Vagina (tissue), 2 donors: ENCODE measurements at regions not wholly inside any gene's neighbourhood (a gene's known extent, or its start where the extent isn't known, plus 50 kb on each side); places are given as distances from the start of the nearest gene placed in this dataset.

Experiments used
- DNase-seq, 2 donors: peaks; one replicate each; pipeline ENCODE4 v3.0.0-alpha.2; 2017; ENCODE audit errors: extremely low spot score in 2 of 2
- H3K27ac ChIP-seq: fragments of 200-600 bp; sonication (generic); one replicate; pipeline ENCODE4 v1.5.1; 2019
- H3K27me3 ChIP-seq: fragments of 200-600 bp; sonication (generic); one replicate; pipeline ENCODE4 v1.5.1; 2019
- H3K36me3 ChIP-seq, 2 donors: fragments of 200-600 bp; sonication (generic); one replicate each; pipeline ENCODE4 v1.5.1; 2017 to 2019
- H3K4me1 ChIP-seq: fragments of 200-600 bp; sonication (generic); one replicate; pipeline ENCODE4 v1.5.1; 2019
- H3K4me3 ChIP-seq, 2 donors: fragments of 200-600 bp; sonication (generic); 1 replicate in 1 of 2; 2 replicates in 1 of 2; pipeline ENCODE4 v1.5.1; 2016 to 2019
- H3K9me3 ChIP-seq: fragments of 200-600 bp; sonication (generic); one replicate; pipeline ENCODE4 v1.5.1; 2019
- POLR2A ChIP-seq, 2 donors: fragments of 450-650 bp; IDR thresholded peaks; one replicate each; pipeline ENCODE4 v1.6.1; 2017; ENCODE audit warnings: antibody characterized with exemption in 2 of 2, mild to moderate bottlenecking in 2 of 2, moderate library complexity in 2 of 2
- POLR2AphosphoS5 ChIP-seq, 2 donors: sonication (generic); formaldehyde crosslinking; IDR thresholded peaks; one replicate each; pipeline ENCODE4 v1.9.0; 2017; ENCODE audit warnings: antibody characterized with exemption in 2 of 2, mild to moderate bottlenecking in 2 of 2, low read depth in 1 of 2; ENCODE audit not compliant: insufficient read depth in 1 of 2
- intact Hi-C: fragments of 100-400 bp; cut with DNase I; formaldehyde crosslinking; loops from one replicate; pipeline ENCODE4 v1.15.1; 2023
- TF ChIP-seq, protein P1 (sequence below), 3 experiments: fragments of 450-650 bp in 2 of 3; fragments of 200-600 bp in 1 of 3; sonication (generic) in 1 of 3; IDR thresholded peaks; one replicate each; pipeline ENCODE4 v1.5.1; 2017 to 2019; ENCODE audit warnings: antibody characterized with exemption in 3 of 3, mild to moderate bottlenecking in 2 of 3, moderate library complexity in 2 of 3

DNA sequence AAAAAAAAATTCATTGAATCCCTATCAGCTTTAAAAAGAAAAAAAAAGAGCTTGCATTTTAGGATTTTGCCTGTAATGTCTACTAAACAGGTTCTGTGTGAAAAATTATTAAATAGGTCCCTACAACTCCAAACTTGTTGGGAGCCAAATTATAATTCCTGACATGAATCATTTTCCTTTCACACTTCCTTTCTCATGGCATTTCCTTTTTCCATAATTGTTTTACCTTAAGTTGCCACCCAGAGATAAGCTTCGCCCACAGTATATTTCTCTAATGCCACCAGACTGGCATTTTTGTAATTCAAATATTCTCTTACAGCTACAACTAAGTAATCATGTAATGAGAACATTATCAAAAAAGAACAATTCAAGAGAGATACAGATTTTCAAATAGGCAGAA, 348.8 kb downstream of the EFNA5 start:
- Histone ChIP-seq H3K36me3 (no peaks in the 10 kb centered on the region), H3K4me1 (no peaks in the 10 kb centered on the region), H3K27me3 (no peaks in the 10 kb centered on the region), H3K27ac (no peak overlapping the region), H3K4me3 (no peak overlapping the region), H3K9me3 (no peaks in the 10 kb centered on the region)
- no peak for TF ChIP-seq POLR2AphosphoS5 (IDR thresholded peaks at IDR 0.05; ENCODE audit: insufficient read depth in 1 of 2, low read depth in 1 of 2)
- TF ChIP-seq POLR2A (IDR thresholded peaks at IDR 0.05), result no peak
- TF ChIP-seq, protein P1, sequence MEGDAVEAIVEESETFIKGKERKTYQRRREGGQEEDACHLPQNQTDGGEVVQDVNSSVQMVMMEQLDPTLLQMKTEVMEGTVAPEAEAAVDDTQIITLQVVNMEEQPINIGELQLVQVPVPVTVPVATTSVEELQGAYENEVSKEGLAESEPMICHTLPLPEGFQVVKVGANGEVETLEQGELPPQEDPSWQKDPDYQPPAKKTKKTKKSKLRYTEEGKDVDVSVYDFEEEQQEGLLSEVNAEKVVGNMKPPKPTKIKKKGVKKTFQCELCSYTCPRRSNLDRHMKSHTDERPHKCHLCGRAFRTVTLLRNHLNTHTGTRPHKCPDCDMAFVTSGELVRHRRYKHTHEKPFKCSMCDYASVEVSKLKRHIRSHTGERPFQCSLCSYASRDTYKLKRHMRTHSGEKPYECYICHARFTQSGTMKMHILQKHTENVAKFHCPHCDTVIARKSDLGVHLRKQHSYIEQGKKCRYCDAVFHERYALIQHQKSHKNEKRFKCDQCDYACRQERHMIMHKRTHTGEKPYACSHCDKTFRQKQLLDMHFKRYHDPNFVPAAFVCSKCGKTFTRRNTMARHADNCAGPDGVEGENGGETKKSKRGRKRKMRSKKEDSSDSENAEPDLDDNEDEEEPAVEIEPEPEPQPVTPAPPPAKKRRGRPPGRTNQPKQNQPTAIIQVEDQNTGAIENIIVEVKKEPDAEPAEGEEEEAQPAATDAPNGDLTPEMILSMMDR (IDR thresholded peaks at IDR 0.05), result no peak
- intact Hi-C loops, result no loop called here
- no peak for DNase-seq

DNA sequence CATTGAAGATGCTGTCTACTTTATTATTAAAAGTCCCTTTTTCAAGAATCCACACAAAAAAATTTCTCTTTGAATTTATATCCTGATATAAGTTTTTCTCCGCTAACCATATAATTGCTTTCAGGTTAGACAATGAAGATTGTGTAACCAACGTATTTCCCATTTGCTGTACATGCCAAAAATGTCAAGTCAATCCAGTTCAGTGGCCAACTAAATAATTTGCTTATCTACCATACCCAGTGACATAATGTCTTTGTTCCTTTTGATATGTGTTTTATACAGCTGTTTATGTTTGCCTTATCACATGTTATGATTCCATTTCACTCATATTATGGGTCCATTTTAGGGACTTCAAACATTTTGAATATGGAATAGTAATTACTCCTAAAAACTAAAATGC, 349.9 kb downstream of the EFNA5 start:
- H3K4me3 ChIP-seq, result no peak overlapping the region
- DNase-seq, result no peak
- H3K27me3 ChIP-seq, result no peaks in the 10 kb centered on the region
- no peaks in the 10 kb centered on the region for H3K36me3 ChIP-seq
- H3K4me1 ChIP-seq, result no peaks in the 10 kb centered on the region
- intact Hi-C loops, result no loop called here
- no peaks in the 10 kb centered on the region for H3K9me3 ChIP-seq
- H3K27ac ChIP-seq, result no peak overlapping the region
- TF ChIP-seq POLR2AphosphoS5 (IDR thresholded peaks at IDR 0.05; ENCODE audit: insufficient read depth in 1 of 2, low read depth in 1 of 2) (no peak), POLR2A (IDR thresholded peaks at IDR 0.05) (no peak)
- TF ChIP-seq, protein P1 (IDR thresholded peaks at IDR 0.05), result no peak

GRCh38 chr5:107320376-107320775, 350.4 kb downstream of the EFNA5 start:
- no peaks in the 10 kb centered on the region for H3K36me3 ChIP-seq
- H3K27ac ChIP-seq, result no peak overlapping the region
- no peak overlapping the region for H3K4me3 ChIP-seq
- no peak for TF ChIP-seq POLR2AphosphoS5 (IDR thresholded peaks at IDR 0.05; ENCODE audit: insufficient read depth in 1 of 2, low read depth in 1 of 2)
- TF ChIP-seq, protein P1 (IDR thresholded peaks at IDR 0.05), result no peak
- TF ChIP-seq POLR2A (IDR thresholded peaks at IDR 0.05), result no peak
- no peaks in the 10 kb centered on the region for H3K4me1 ChIP-seq
- no peaks in the 10 kb centered on the region for H3K27me3 ChIP-seq
- no peak for DNase-seq
- no peaks in the 10 kb centered on the region for H3K9me3 ChIP-seq
- intact Hi-C loops, result no loop called here

- H3K27me3 ChIP-seq, result no peaks in the 10 kb centered on the region
- H3K4me1 ChIP-seq, result no peaks in the 10 kb centered on the region
- H3K36me3 ChIP-seq, result no peaks in the 10 kb centered on the region
- DNase-seq, result no peak
- intact Hi-C loops, result no loop called here
- no peak overlapping the region for H3K4me3 ChIP-seq
- TF ChIP-seq, protein P1 (IDR thresholded peaks at IDR 0.05), result no peak
- no peak for TF ChIP-seq POLR2AphosphoS5 (IDR thresholded peaks at IDR 0.05; ENCODE audit: insufficient read depth in 1 of 2, low read depth in 1 of 2)
- TF ChIP-seq POLR2A (IDR thresholded peaks at IDR 0.05), result no peak
- H3K27ac ChIP-seq, result no peak overlapping the region
- no peaks in the 10 kb centered on the region for H3K9me3 ChIP-seq
These were observed 350.8 kb downstream of the EFNA5 start for GRCh38 chr5:107319901-107320300.

DNA sequence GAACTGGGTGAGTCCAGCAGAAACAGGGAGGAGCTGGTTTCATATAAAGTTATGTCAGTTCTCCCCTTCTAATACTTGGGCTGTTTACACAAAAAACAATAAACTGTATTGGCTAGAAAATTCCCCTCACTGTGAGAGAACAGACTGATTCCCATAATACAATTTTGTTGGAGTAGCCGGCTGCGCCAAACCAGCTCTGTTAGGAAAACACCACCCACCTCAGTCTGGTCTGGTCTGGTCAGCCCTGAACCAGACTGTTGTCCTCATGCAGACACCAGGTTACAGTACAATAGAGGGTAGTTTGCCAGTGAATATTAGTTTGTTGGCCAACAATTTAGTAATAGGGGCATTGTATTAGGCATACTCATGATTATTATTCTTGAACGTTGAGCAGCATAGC, 356.4 kb downstream of the EFNA5 start:
- Histone ChIP-seq H3K9me3 (no peaks in the 10 kb centered on the region), H3K27me3 (no peaks in the 10 kb centered on the region), H3K4me1 (no peaks in the 10 kb centered on the region), H3K27ac (no peak overlapping the region), H3K4me3 (no peak overlapping the region), H3K36me3 (no peaks in the 10 kb centered on the region)
- DNase-seq, result no peak
- intact Hi-C loops, result no loop called here
- TF ChIP-seq POLR2AphosphoS5 (IDR thresholded peaks at IDR 0.05; ENCODE audit: insufficient read depth in 1 of 2, low read depth in 1 of 2) (no peak), POLR2A (IDR thresholded peaks at IDR 0.05) (no peak)
- TF ChIP-seq, protein P1 (IDR thresholded peaks at IDR 0.05), result no peak
